MM.1S (cell line): ENCODE measurements at regions not wholly inside any gene's neighbourhood (a gene's known extent, or its start where the extent isn't known, plus 50 kb on each side); places are given as distances from the start of the nearest gene placed in this dataset.
A peak's percentile ranks its signal among the peaks of the same experiment; 100 is the strongest.

Experiments used
- DNase-seq: peaks from one replicate; pipeline ENCODE4 v3.0.0-alpha.2; 2015
- H2AFZ ChIP-seq: fragments of 300-600 bp; sonication (generic); 2 replicates; pipeline ENCODE4 v1.6.0; 2016; ENCODE audit warnings: antibody characterized with exemption, low read length
- H3F3A ChIP-seq: fragments of 300-600 bp; sonication (generic); 2 replicates; pipeline ENCODE4 v1.6.1; 2016; ENCODE audit warnings: mild to moderate bottlenecking, antibody characterized with exemption, low read length, moderate library complexity, mixed read lengths; ENCODE audit not compliant: insufficient read depth
- H3K27ac ChIP-seq: fragments of 300-600 bp; sonication (generic); 2 replicates; pipeline ENCODE4 v1.5.1; 2016; ENCODE audit warnings: mild to moderate bottlenecking, low read length
- H3K27me3 ChIP-seq: fragments of 300-600 bp; sonication (generic); replicated peaks from 2 replicates; pipeline ENCODE4 v1.6.0; 2016; ENCODE audit warnings: low read length; ENCODE audit not compliant: insufficient read depth
- H3K36me3 ChIP-seq: fragments of 300-600 bp; sonication (generic); replicated peaks from 2 replicates; pipeline ENCODE4 v1.6.1; 2016; ENCODE audit warnings: mild to moderate bottlenecking, low read length, mixed read lengths; ENCODE audit not compliant: insufficient read depth
- H3K4me1 ChIP-seq: fragments of 300-600 bp; sonication (generic); 2 replicates; pipeline ENCODE4 v1.6.1; 2016; ENCODE audit warnings: low read length, mixed read lengths
- H3K4me2 ChIP-seq: fragments of 300-600 bp; sonication (generic); 2 replicates; pipeline ENCODE4 v1.6.0; 2016; ENCODE audit warnings: low read depth, low read length
- H3K4me3 ChIP-seq: fragments of 300-600 bp; sonication (generic); 2 replicates; pipeline ENCODE4 v1.5.1; 2016; ENCODE audit warnings: low read length, mixed read lengths
- H3K79me2 ChIP-seq: fragments of 300-600 bp; sonication (generic); 2 replicates; pipeline ENCODE4 v1.6.1; 2016; ENCODE audit warnings: mixed run types, low read length, mixed read lengths
- H3K9ac ChIP-seq: fragments of 300-600 bp; sonication (generic); 2 replicates; pipeline ENCODE4 v1.6.1; 2016; ENCODE audit warnings: low read length, mixed read lengths
- H3K9me2 ChIP-seq: fragments of 300-600 bp; sonication (generic); replicated peaks from 2 replicates; pipeline ENCODE4 v1.6.1; 2016; ENCODE audit warnings: mild to moderate bottlenecking, low read length, mixed read lengths; ENCODE audit not compliant: insufficient read depth
- H3K9me3 ChIP-seq: fragments of 300-600 bp; sonication (generic); replicated peaks from 2 replicates; pipeline ENCODE4 v1.6.1; 2016; ENCODE audit warnings: mild to moderate bottlenecking, low read length, mixed read lengths; ENCODE audit not compliant: insufficient read depth
- H4K20me1 ChIP-seq: fragments of 300-600 bp; sonication (generic); 2 replicates; pipeline ENCODE4 v1.6.1; 2016; ENCODE audit warnings: mild to moderate bottlenecking, low read length, moderate library complexity, mixed read lengths; ENCODE audit not compliant: insufficient read depth
- CTCF ChIP-seq: fragments of 300-600 bp; sonication (generic); IDR thresholded peaks from 2 replicates; pipeline ENCODE4 v1.5.1; 2016; ENCODE audit warnings: antibody characterized with exemption, low read length, mixed read lengths
- EZH2 ChIP-seq: fragments of 300-600 bp; sonication (generic); optimal IDR thresholded peaks from 2 replicates; pipeline ENCODE3; 2017; ENCODE audit warnings: low read depth, mild to moderate bottlenecking, antibody characterized with exemption, low read length, mixed read lengths
- EZH2phosphoT487 ChIP-seq: fragments of 300-600 bp; sonication (generic); IDR thresholded peaks from 2 replicates; pipeline ENCODE4 v1.6.1; 2018; ENCODE audit warnings: antibody characterized with exemption, low read length

- H3K27ac ChIP-seq = peak overlapping the region; percentile 42; the same call in 1 of the 2 replicates
- H3K27me3 ChIP-seq = no peaks in the 10 kb centered on the region
- H3K9ac ChIP-seq = no peak overlapping the region
- no peaks in the 10 kb centered on the region for H3K9me2 ChIP-seq
- no peaks in the 10 kb centered on the region for H3K9me3 ChIP-seq
- no peaks in the 10 kb centered on the region for H3K36me3 ChIP-seq
- H2AFZ ChIP-seq = peak overlapping the region; percentile 60
- no peak for TF ChIP-seq EZH2phosphoT487
- no peak for TF ChIP-seq EZH2
- peak; percentile 46 for TF ChIP-seq CTCF
- H4K20me1 ChIP-seq = no peaks in the 10 kb centered on the region
- H3K4me3 ChIP-seq = no peak overlapping the region
- peak overlapping the region; percentile 29 for H3K4me2 ChIP-seq
- H3K79me2 ChIP-seq = no peaks in the 10 kb centered on the region
- peak; percentile 61 for DNase-seq
- H3K4me1 ChIP-seq = peaks cover 16% of the 10 kb centered on the region
- 0 out of 2 replicates have a peak, but pooled peaks cover 3% of the 10 kb centered on the region for H3F3A ChIP-seq
Measured at GRCh38 chr10:4319870-4320367, 506.1 kb upstream of the AKR1E2 start.

GRCh38 chr10:4316161-4316810, 509.7 kb upstream of the AKR1E2 start:
- no peaks in the 10 kb centered on the region for H4K20me1 ChIP-seq
- H3K27ac ChIP-seq = no peak overlapping the region
- no peak overlapping the region for H2AFZ ChIP-seq
- no peaks in the 10 kb centered on the region for H3K27me3 ChIP-seq
- H3K79me2 ChIP-seq = no peaks in the 10 kb centered on the region
- DNase-seq = no peak
- H3F3A ChIP-seq = 0 out of 2 replicates have a peak, but pooled peaks cover 3% of the 10 kb centered on the region
- H3K4me3 ChIP-seq = no peak overlapping the region
- no peak overlapping the region for H3K4me2 ChIP-seq
- TF ChIP-seq CTCF = no peak
- TF ChIP-seq EZH2phosphoT487 = no peak
- TF ChIP-seq EZH2 = no peak
- no peaks in the 10 kb centered on the region for H3K9me2 ChIP-seq
- H3K9me3 ChIP-seq = no peaks in the 10 kb centered on the region
- no peak overlapping the region for H3K9ac ChIP-seq
- peaks cover 16% of the 10 kb centered on the region for H3K4me1 ChIP-seq
- H3K36me3 ChIP-seq = no peaks in the 10 kb centered on the region

GRCh38 chr10:4315551-4315950, 510.5 kb upstream of the AKR1E2 start:
- Histone ChIP-seq H3F3A (0 out of 2 replicates have a peak, but pooled peaks cover 3% of the 10 kb centered on the region), H2AFZ (no peak overlapping the region), H3K9me2 (no peaks in the 10 kb centered on the region), H3K79me2 (no peaks in the 10 kb centered on the region), H3K4me2 (no peak overlapping the region), H3K36me3 (no peaks in the 10 kb centered on the region), H3K4me1 (peaks cover 14% of the 10 kb centered on the region), H3K27me3 (no peaks in the 10 kb centered on the region), H3K9ac (no peak overlapping the region), H3K4me3 (no peak overlapping the region), H3K9me3 (no peaks in the 10 kb centered on the region), H4K20me1 (no peaks in the 10 kb centered on the region), H3K27ac (no peak overlapping the region)
- TF ChIP-seq EZH2 = no peak
- TF ChIP-seq CTCF = no peak
- no peak for TF ChIP-seq EZH2phosphoT487
- DNase-seq = no peak
